H9 (cell line): ENCODE measurements at regions not wholly inside any gene's neighbourhood (a gene's known extent, or its start where the extent isn't known, plus 50 kb on each side); places are given as distances from the start of the nearest gene placed in this dataset.

Experiments
- DNase-seq: peaks from one replicate; pipeline ENCODE4 v3.0.0-alpha.2; 2017
- H2AFZ ChIP-seq: one replicate; pipeline ENCODE4 v1.6.1; 2013; ENCODE audit warnings: mild to moderate bottlenecking, low read length, control low read depth, moderate library complexity
- H2AK5ac ChIP-seq: 2 replicates; pipeline ENCODE4 v1.6.1; 2013; ENCODE audit warnings: low read length, control low read depth, mixed read lengths; ENCODE audit not compliant: insufficient read length
- H2BK120ac ChIP-seq: one replicate; pipeline ENCODE4 v1.6.1; 2013; ENCODE audit warnings: low read depth, mild to moderate bottlenecking, low read length, control low read depth, inconsistent platforms; ENCODE audit not compliant: poor library complexity, severe bottlenecking
- H2BK12ac ChIP-seq: 2 replicates; pipeline ENCODE4 v1.6.1; 2013; ENCODE audit warnings: low read length, control low read depth, mixed read lengths, low read depth; ENCODE audit not compliant: insufficient read length
- H2BK15ac ChIP-seq: 2 replicates; pipeline ENCODE4 v1.6.1; 2013; ENCODE audit warnings: low read depth, low read length, control low read depth
- H2BK20ac ChIP-seq: one replicate; pipeline ENCODE4 v1.6.1; 2013; ENCODE audit warnings: low read depth, mild to moderate bottlenecking, low read length, control low read depth, inconsistent platforms; ENCODE audit not compliant: poor library complexity, severe bottlenecking
- H2BK5ac ChIP-seq: 2 replicates; pipeline ENCODE4 v1.6.1; 2013; ENCODE audit warnings: low read length, control low read depth, mixed read lengths; ENCODE audit not compliant: insufficient read length
- H3K14ac ChIP-seq: 2 replicates; pipeline ENCODE4 v1.6.1; 2013; ENCODE audit warnings: low read length, control low read depth; ENCODE audit not compliant: insufficient read depth
- H3K18ac ChIP-seq: 2 replicates; pipeline ENCODE4 v1.6.1; 2013; ENCODE audit warnings: low read depth, mild to moderate bottlenecking, mixed read lengths, low read length, control low read depth; ENCODE audit not compliant: insufficient read length
- H3K23ac ChIP-seq: 2 replicates; pipeline ENCODE4 v1.6.1; 2013; ENCODE audit warnings: low read length, control low read depth, mixed read lengths, low read depth; ENCODE audit not compliant: insufficient read length
- H3K23me2 ChIP-seq: 2 replicates; pipeline ENCODE4 v1.6.1; 2013; ENCODE audit warnings: low read depth, mild to moderate bottlenecking, mixed read lengths, low read length, control low read depth; ENCODE audit not compliant: insufficient read length, poor library complexity, severe bottlenecking
- H3K27ac ChIP-seq: 2 replicates; pipeline ENCODE4 v1.5.1; 2013; ENCODE audit warnings: low read length, control low read depth, mixed read lengths, low read depth; ENCODE audit not compliant: insufficient read length
- H3K27me3 ChIP-seq: 2 replicates; pipeline ENCODE4 v1.6.1; 2013; ENCODE audit warnings: low read length, control low read depth, inconsistent platforms; ENCODE audit not compliant: insufficient read depth
- H3K4ac ChIP-seq: 2 replicates; pipeline ENCODE4 v1.6.1; 2013; ENCODE audit warnings: low read depth, mild to moderate bottlenecking, control low read depth, inconsistent platforms, low read length, moderate library complexity
- H3K4me1 ChIP-seq: 2 replicates; pipeline ENCODE4 v1.6.1; 2013; ENCODE audit warnings: low read length, control low read depth, inconsistent platforms; ENCODE audit not compliant: insufficient read depth
- H3K4me2 ChIP-seq: 2 replicates; pipeline ENCODE4 v1.6.1; 2013; ENCODE audit warnings: low read length, control low read depth, mixed read lengths; ENCODE audit not compliant: insufficient read length, insufficient read depth
- H3K56ac ChIP-seq: 2 replicates; pipeline ENCODE4 v1.6.1; 2013; ENCODE audit warnings: low read depth, mild to moderate bottlenecking, mixed read lengths, low read length, control low read depth; ENCODE audit not compliant: insufficient read length
- H3K79me1 ChIP-seq: 2 replicates; pipeline ENCODE4 v1.6.1; 2013; ENCODE audit warnings: low read depth, mild to moderate bottlenecking, moderate library complexity, low read length, control low read depth, inconsistent platforms; ENCODE audit not compliant: insufficient read depth, poor library complexity, severe bottlenecking
- H3K79me2 ChIP-seq: 2 replicates; pipeline ENCODE4 v1.6.1; 2013; ENCODE audit warnings: low read length, control low read depth, inconsistent platforms; ENCODE audit not compliant: insufficient read depth
- H3K9ac ChIP-seq: 2 replicates; pipeline ENCODE4 v1.6.1; 2013; ENCODE audit warnings: low read length, control low read depth, mixed read lengths; ENCODE audit not compliant: insufficient read length; ENCODE audit errors: extremely low read depth
- H3K9me3 ChIP-seq: one replicate; pipeline ENCODE4 v1.6.1; 2013; ENCODE audit warnings: low read depth, low read length, inconsistent platforms; ENCODE audit not compliant: control insufficient read depth
- H3T11ph ChIP-seq: one replicate; pipeline ENCODE4 v1.6.1; 2013; ENCODE audit warnings: mild to moderate bottlenecking, low read length, control low read depth, inconsistent platforms
- H4K20me1 ChIP-seq: one replicate; pipeline ENCODE4 v1.6.1; 2013; ENCODE audit not compliant: control insufficient read depth, insufficient read length, insufficient read depth
- H4K5ac ChIP-seq: 2 replicates; pipeline ENCODE4 v1.6.1; 2013; ENCODE audit warnings: low read depth, mild to moderate bottlenecking, mixed read lengths, low read length, control low read depth; ENCODE audit not compliant: insufficient read length
- H4K8ac ChIP-seq: replicated peaks from 2 replicates; pipeline ENCODE4 v1.6.1; 2013; ENCODE audit warnings: low read length, control low read depth, mixed read lengths, low read depth; ENCODE audit not compliant: insufficient read length
- H4K91ac ChIP-seq: 2 replicates; pipeline ENCODE4 v1.6.1; 2013; ENCODE audit warnings: low read depth, mild to moderate bottlenecking, moderate library complexity, mixed read lengths, low read length, control low read depth; ENCODE audit not compliant: insufficient read length
- H3K27ac Mint-ChIP-seq, 3 experiments: 2 replicates in 2 of 3; 3 replicates in 1 of 3; pipeline ENCODE4 v1.8.0; 2020 to 2021; ENCODE audit warnings: mixed read lengths in 3 of 3, mild to moderate bottlenecking in 1 of 3, moderate library complexity in 1 of 3
- H3K27me3 Mint-ChIP-seq: 2 replicates; pipeline ENCODE4 v1.8.0; 2021; ENCODE audit warnings: low read depth, mild to moderate bottlenecking, moderate library complexity, mixed read lengths
- H3K36me3 Mint-ChIP-seq, 3 experiments: 2 replicates in 2 of 3; 3 replicates in 1 of 3; pipeline ENCODE4 v1.8.0; 2020 to 2021; ENCODE audit warnings: low read depth in 3 of 3, mixed read lengths in 3 of 3; ENCODE audit not compliant: insufficient read depth in 1 of 3
- H3K4me1 Mint-ChIP-seq, 2 experiments: 2 replicates each; pipeline ENCODE4 v1.8.0; 2020; ENCODE audit warnings: mixed read lengths in 2 of 2
- H3K4me3 Mint-ChIP-seq, 2 experiments: 2 replicates in 1 of 2; 3 replicates in 1 of 2; pipeline ENCODE4 v1.8.0; 2020 to 2021; ENCODE audit warnings: mild to moderate bottlenecking in 2 of 2, mixed read lengths in 2 of 2, moderate library complexity in 1 of 2
- H3K9me3 Mint-ChIP-seq, 2 experiments: 2 replicates in 1 of 2; 3 replicates in 1 of 2; pipeline ENCODE4 v1.8.0; 2020; ENCODE audit warnings: mild to moderate bottlenecking in 2 of 2, mixed read lengths in 2 of 2, moderate library complexity in 1 of 2
- WGBS: extraction: QIAGEN DNeasy Blood & Tissue Kit; methylation state at CpG from one replicate; pipeline ENCODE4 v1.1.7; 2013; ENCODE audit warnings: missing lambda C conversion rate, low lambda C conversion rate, mixed read lengths; ENCODE audit not compliant: insufficient read length; ENCODE audit errors: extremely low coverage; 5-methylcytosine and 5-hydroxymethylcytosine counted together
- TF ChIP-seq, protein P1 (sequence below): fragments of 200-600 bp; sonication (generic); conservative IDR thresholded peaks from 3 replicates; pipeline ENCODE4 v1.8.0; 2021; ENCODE audit warnings: antibody characterized with exemption, mild to moderate bottlenecking

DNA sequence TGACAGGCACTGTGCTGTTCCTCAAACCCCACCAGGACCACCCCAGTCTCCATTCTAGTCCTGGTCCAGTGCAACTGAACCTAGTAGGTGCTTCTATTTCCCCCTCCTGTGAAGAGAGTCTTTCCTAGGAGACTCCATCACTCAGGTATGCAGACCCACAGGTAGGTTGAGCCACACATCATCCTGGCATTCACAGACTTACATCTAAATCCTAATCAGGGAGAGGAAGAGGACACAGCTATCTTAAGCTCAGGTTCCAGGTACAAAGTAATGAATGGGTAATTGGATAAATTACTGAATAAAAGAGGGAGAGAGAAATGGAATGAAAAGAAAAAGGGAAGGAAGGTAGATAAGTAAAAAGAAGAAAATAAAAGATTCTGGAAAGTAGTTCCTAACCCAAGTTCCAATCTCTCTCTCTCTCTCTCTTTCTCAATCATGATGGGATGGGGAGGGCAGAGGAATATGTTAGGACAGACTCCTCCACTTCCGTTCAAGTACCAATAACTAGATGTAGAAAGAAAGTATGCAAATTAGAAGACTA, 139.8 kb upstream of the NAMPT start:
- Mint-ChIP-seq H3K9me3 (peaks cover 0 to 4% of the 10 kb centered on the region in 2 experiments; a peak in 1 of 5 replicates), H3K4me1 (peaks cover 3 to 7% of the 10 kb centered on the region in 2 experiments; a peak in 2 of 4 replicates), H3K27ac (no peak overlapping the region), H3K4me3 (no peak overlapping the region), H3K36me3 (no peaks in the 10 kb centered on the region; a peak in 1 of 7 replicates), H3K27me3 (no peaks in the 10 kb centered on the region; the same call in none of the 2 replicates)
- H3K4ac ChIP-seq, result no peak overlapping the region
- no peak overlapping the region for H2AK5ac ChIP-seq
- no peak overlapping the region for H3K18ac ChIP-seq
- no peak overlapping the region for H3K4me2 ChIP-seq
- H3K79me1 ChIP-seq, result no peaks in the 10 kb centered on the region
- H3K9ac ChIP-seq, result no peak overlapping the region
- H2BK120ac ChIP-seq, result no peak overlapping the region
- H4K5ac ChIP-seq, result no peak overlapping the region
- no peak overlapping the region for H2AFZ ChIP-seq
- DNase-seq, result no peak
- H3T11ph ChIP-seq, result no peak overlapping the region
- no peak overlapping the region for H3K27ac ChIP-seq
- H3K56ac ChIP-seq, result no peak overlapping the region
- H3K27me3 ChIP-seq, result no peaks in the 10 kb centered on the region
- no peaks in the 10 kb centered on the region for H4K20me1 ChIP-seq
- WGBS, result no CpG with 5 or more reads among the region's 1 CpG
- no peak overlapping the region for H4K91ac ChIP-seq
- TF ChIP-seq, protein P1, sequence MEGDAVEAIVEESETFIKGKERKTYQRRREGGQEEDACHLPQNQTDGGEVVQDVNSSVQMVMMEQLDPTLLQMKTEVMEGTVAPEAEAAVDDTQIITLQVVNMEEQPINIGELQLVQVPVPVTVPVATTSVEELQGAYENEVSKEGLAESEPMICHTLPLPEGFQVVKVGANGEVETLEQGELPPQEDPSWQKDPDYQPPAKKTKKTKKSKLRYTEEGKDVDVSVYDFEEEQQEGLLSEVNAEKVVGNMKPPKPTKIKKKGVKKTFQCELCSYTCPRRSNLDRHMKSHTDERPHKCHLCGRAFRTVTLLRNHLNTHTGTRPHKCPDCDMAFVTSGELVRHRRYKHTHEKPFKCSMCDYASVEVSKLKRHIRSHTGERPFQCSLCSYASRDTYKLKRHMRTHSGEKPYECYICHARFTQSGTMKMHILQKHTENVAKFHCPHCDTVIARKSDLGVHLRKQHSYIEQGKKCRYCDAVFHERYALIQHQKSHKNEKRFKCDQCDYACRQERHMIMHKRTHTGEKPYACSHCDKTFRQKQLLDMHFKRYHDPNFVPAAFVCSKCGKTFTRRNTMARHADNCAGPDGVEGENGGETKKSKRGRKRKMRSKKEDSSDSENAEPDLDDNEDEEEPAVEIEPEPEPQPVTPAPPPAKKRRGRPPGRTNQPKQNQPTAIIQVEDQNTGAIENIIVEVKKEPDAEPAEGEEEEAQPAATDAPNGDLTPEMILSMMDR, result no peak
- no peak overlapping the region for H2BK20ac ChIP-seq
- no peak overlapping the region for H2BK15ac ChIP-seq
- H2BK12ac ChIP-seq, result no peak overlapping the region
- H3K23me2 ChIP-seq, result no peaks in the 10 kb centered on the region
- no peak overlapping the region for H3K23ac ChIP-seq
- no peaks in the 10 kb centered on the region for H3K4me1 ChIP-seq
- no peak overlapping the region for H2BK5ac ChIP-seq
- no peaks in the 10 kb centered on the region for H3K9me3 ChIP-seq
- H4K8ac ChIP-seq, result no peak overlapping the region
- H3K79me2 ChIP-seq, result no peaks in the 10 kb centered on the region
- no peak overlapping the region for H3K14ac ChIP-seq
